GM18868 (cell line): ENCODE measurements at regions not wholly inside any gene's neighbourhood (a gene's known extent, or its start where the extent isn't known, plus 50 kb on each side); places are given as distances from the start of the nearest gene placed in this dataset.

Experiments
- ATAC-seq: cut with Tn5 transposase; IDR thresholded peaks from one replicate; pipeline ENCODE4 v1.9.1; 2021; ENCODE audit warnings: mild to moderate bottlenecking, moderate library complexity; ENCODE audit not compliant: unreplicated experiment

GRCh38 chr4:130403221-130403620 is 1307.3 kb downstream of the C4orf33 start:
- no peak for ATAC-seq

- ATAC-seq = no peak
Observed at GRCh38 chr4:130416228-130416627, 1320.3 kb downstream of the C4orf33 start.

- no peak for ATAC-seq
Observed at GRCh38 chr4:130419211-130419975, 1323.4 kb downstream of the C4orf33 start.

GRCh38 chr4:130422261-130422660 is 1326.3 kb downstream of the C4orf33 start:
- no peak for ATAC-seq

GRCh38 chr4:130424211-130424610 is 1328.3 kb downstream of the C4orf33 start:
- ATAC-seq = no peak

GRCh38 chr4:130432289-130432688 is 1336.3 kb downstream of the C4orf33 start:
- no peak for ATAC-seq

- no peak for ATAC-seq
Observed at GRCh38 chr4:130449741-130450140, 1353.8 kb downstream of the C4orf33 start.

GRCh38 chr4:130468340-130468739 is 1372.4 kb downstream of the C4orf33 start:
- ATAC-seq = no peak

- no peak for ATAC-seq
Observed at GRCh38 chr4:130478406-130478805, 1382.5 kb downstream of the C4orf33 start.

- no peak for ATAC-seq
Observed at GRCh38 chr4:130479020-130479419, 1383.1 kb downstream of the C4orf33 start.

- no peak for ATAC-seq
Observed at GRCh38 chr4:130479674-130480073, 1383.7 kb downstream of the C4orf33 start.

- ATAC-seq = no peak
Observed at GRCh38 chr4:130484826-130485225, 1388.9 kb downstream of the C4orf33 start.

GRCh38 chr4:130485371-130485770 is 1389.4 kb downstream of the C4orf33 start:
- no peak for ATAC-seq

GRCh38 chr4:130486186-130486585 is 1390.2 kb downstream of the C4orf33 start:
- no peak for ATAC-seq

- no peak for ATAC-seq
Observed at GRCh38 chr4:130486841-130487240, 1390.9 kb downstream of the C4orf33 start.

GRCh38 chr4:130510661-130511060 is 1414.7 kb downstream of the C4orf33 start:
- ATAC-seq = no peak

- ATAC-seq = no peak
Observed at GRCh38 chr4:130511776-130512175, 1415.8 kb downstream of the C4orf33 start.

GRCh38 chr4:130524057-130524456 is 1428.1 kb downstream of the C4orf33 start:
- no peak for ATAC-seq

- ATAC-seq = no peak
Observed at GRCh38 chr4:130530505-130530904, 1434.6 kb downstream of the C4orf33 start.

GRCh38 chr4:130534651-130535050 is 1438.7 kb downstream of the C4orf33 start:
- ATAC-seq = no peak

- ATAC-seq = no peak
Observed at GRCh38 chr4:130542953-130543352, 1447.0 kb downstream of the C4orf33 start.

GRCh38 chr4:130545171-130545570 is 1449.2 kb downstream of the C4orf33 start:
- no peak for ATAC-seq

- no peak for ATAC-seq
Observed at GRCh38 chr4:130545596-130545995, 1449.6 kb downstream of the C4orf33 start.
